ENCODE measurements at regions not wholly inside any gene's neighbourhood (a gene's known extent, or its start where the extent isn't known, plus 50 kb on each side); places are given as distances from the start of the nearest gene placed in this dataset.

DNA sequence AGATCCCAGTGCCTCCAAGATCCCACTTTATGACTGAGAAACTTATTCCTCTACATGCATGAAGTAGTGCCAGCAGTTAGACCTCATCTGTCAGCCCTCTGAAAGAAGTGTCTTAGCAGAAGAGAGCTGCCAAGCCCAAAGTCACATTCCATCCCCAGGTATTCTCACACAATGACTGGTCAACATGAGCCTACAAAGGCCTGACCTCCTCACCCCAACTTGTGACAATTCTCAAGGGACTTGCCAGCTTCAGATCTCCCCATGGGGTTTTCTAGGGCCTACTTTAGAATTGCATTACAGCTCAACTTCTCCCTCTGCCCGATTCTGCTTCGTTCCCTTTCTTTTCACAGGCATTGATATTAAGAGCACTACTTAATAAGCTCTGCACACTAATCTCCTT, 393.8 kb upstream of the SLC30A5 start:
- in situ Hi-C loops (cut with HindIII; ENCODE audit: extremely low pct_ligation_motif_present, low pct_unique_long_range_greater_than_20kb) = no loop called here
- TF ChIP-seq NAIF1 (CRISPR knock-in tag; IDR thresholded peaks at IDR 0.05; ENCODE audit: borderline replicate concordance) (no peak), ZNF136 (CRISPR knock-in tag; IDR thresholded peaks at IDR 0.05; ENCODE audit: low read depth) (no peak), ZNF546 (CRISPR knock-in tag; conservative IDR thresholded peaks at IDR 0.05) (no peak), ZUFSP (CRISPR knock-in tag; IDR thresholded peaks at IDR 0.05; ENCODE audit: borderline replicate concordance) (no peak), SMAD1 (CRISPR knock-in tag; IDR thresholded peaks at IDR 0.05; ENCODE audit: borderline replicate concordance, low read depth) (no peak), GTF2F1 (IDR thresholded peaks at IDR 0.05; ENCODE audit: low read length) (no peak), GATAD2A (CRISPR knock-in tag; IDR thresholded peaks at IDR 0.05) (no peak), MAF1 (CRISPR knock-in tag; IDR thresholded peaks at IDR 0.05; ENCODE audit: borderline replicate concordance) (no peak), AFF4 (CRISPR knock-in tag; IDR thresholded peaks at IDR 0.05) (no peak), TSC22D2 (CRISPR knock-in tag; IDR thresholded peaks at IDR 0.05; ENCODE audit: borderline replicate concordance) (no peak), ZNF44 (CRISPR knock-in tag; IDR thresholded peaks at IDR 0.05) (no peak), FOXP1 (IDR thresholded peaks at IDR 0.05) (no peak), FOXP1 (CRISPR knock-in tag; IDR thresholded peaks at IDR 0.05) (no peak), PHB2 (IDR thresholded peaks at IDR 0.05; ENCODE audit: partially characterized antibody) (no peak)
- TF ChIP-seq, protein P1, sequence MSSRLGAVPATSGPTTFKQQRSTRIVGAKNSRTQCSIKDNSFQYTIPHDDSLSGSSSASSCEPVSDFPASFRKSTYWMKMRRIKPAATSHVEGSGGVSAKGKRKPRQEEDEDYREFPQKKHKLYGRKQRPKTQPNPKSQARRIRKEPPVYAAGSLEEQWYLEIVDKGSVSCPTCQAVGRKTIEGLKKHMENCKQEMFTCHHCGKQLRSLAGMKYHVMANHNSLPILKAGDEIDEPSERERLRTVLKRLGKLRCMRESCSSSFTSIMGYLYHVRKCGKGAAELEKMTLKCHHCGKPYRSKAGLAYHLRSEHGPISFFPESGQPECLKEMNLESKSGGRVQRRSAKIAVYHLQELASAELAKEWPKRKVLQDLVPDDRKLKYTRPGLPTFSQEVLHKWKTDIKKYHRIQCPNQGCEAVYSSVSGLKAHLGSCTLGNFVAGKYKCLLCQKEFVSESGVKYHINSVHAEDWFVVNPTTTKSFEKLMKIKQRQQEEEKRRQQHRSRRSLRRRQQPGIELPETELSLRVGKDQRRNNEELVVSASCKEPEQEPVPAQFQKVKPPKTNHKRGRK (CRISPR knock-in tag; IDR thresholded peaks at IDR 0.05) = no peak
- TF ChIP-seq, protein P2, sequence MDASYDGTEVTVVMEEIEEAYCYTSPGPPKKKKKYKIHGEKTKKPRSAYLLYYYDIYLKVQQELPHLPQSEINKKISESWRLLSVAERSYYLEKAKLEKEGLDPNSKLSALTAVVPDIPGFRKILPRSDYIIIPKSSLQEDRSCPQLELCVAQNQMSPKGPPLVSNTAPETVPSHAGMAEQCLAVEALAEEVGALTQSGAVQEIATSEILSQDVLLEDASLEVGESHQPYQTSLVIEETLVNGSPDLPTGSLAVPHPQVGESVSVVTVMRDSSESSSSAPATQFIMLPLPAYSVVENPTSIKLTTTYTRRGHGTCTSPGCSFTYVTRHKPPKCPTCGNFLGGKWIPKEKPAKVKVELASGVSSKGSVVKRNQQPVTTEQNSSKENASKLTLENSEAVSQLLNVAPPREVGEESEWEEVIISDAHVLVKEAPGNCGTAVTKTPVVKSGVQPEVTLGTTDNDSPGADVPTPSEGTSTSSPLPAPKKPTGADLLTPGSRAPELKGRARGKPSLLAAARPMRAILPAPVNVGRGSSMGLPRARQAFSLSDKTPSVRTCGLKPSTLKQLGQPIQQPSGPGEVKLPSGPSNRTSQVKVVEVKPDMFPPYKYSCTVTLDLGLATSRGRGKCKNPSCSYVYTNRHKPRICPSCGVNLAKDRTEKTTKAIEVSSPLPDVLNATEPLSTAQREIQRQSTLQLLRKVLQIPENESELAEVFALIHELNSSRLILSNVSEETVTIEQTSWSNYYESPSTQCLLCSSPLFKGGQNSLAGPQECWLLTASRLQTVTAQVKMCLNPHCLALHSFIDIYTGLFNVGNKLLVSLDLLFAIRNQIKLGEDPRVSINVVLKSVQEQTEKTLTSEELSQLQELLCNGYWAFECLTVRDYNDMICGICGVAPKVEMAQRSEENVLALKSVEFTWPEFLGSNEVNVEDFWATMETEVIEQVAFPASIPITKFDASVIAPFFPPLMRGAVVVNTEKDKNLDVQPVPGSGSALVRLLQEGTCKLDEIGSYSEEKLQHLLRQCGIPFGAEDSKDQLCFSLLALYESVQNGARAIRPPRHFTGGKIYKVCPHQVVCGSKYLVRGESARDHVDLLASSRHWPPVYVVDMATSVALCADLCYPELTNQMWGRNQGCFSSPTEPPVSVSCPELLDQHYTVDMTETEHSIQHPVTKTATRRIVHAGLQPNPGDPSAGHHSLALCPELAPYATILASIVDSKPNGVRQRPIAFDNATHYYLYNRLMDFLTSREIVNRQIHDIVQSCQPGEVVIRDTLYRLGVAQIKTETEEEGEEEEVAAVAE (CRISPR knock-in tag; IDR thresholded peaks at IDR 0.05; ENCODE audit: borderline replicate concordance) = no peak

More for the DNA sequence above, 393.8 kb upstream of the SLC30A5 start:
- Histone ChIP-seq H3K4me2 (ENCODE audit: low read depth, low read length) (no peak overlapping the region), H3K27ac (ENCODE audit: extremely low read length, insufficient read depth, low read length) (no peak overlapping the region), H3K9me3 (ENCODE audit: low read length) (no peaks in the 10 kb centered on the region), H3K79me2 (ENCODE audit: insufficient read depth, low read length) (no peaks in the 10 kb centered on the region), H3K27me3 (ENCODE audit: control insufficient read depth in 1 of 2, insufficient read depth in 2 of 2, low read length in 2 of 2) (no peaks in the 10 kb centered on the region), H4K20me1 (ENCODE audit: insufficient read depth, low read length) (no peaks in the 10 kb centered on the region), H3K4me3 (replicated peaks in 1 of 3; ENCODE audit: insufficient read depth in 1 of 3, low read depth in 2 of 3, low read length in 3 of 3) (no peak overlapping the region), H3K36me3 (replicated peaks in 1 of 2; ENCODE audit: control insufficient read depth in 1 of 2, insufficient read depth in 2 of 2, low read length in 2 of 2) (no peaks in the 10 kb centered on the region), H2AFZ (ENCODE audit: low read length) (no peak overlapping the region), H3K9ac (ENCODE audit: insufficient read depth, low read depth, low read length) (no peak overlapping the region), H3K4me1 (ENCODE audit: insufficient read depth, low read length) (no peaks in the 10 kb centered on the region)
- CTCF ChIA-PET (ENCODE audit: low intra/inter-chr PET ratio, low total read pairs) = no interaction called here
- FAIRE-seq (no peak), DNase-seq (ENCODE audit: low spot score) (no peak), ATAC-seq (no peak)
- BruUV-seq (replicated peaks) = no TSS peak
- intact Hi-C loops (cut with micrococcal nuclease; ENCODE audit: unreplicated experiment) = no loop called here
- WGBS (ENCODE audit: low lambda C conversion rate) = 3% methylated on average over 2 of the region's 2 CpGs
- POLR2A ChIA-PET = no interaction called here

Data from HepG2 (cell line).